ENCODE measurements at regions not wholly inside any gene's neighbourhood (a gene's known extent, or its start where the extent isn't known, plus 50 kb on each side); places are given as distances from the start of the nearest gene placed in this dataset.

- no peaks in the 10 kb centered on the region for H3K4me1 Mint-ChIP-seq (ENCODE audit: low read depth)
- no peak overlapping the region for H3K4me3 Mint-ChIP-seq
- H3K9me3 Mint-ChIP-seq, result no peaks in the 10 kb centered on the region
- no peak overlapping the region for H3K27ac Mint-ChIP-seq
- no peaks in the 10 kb centered on the region for H3K36me3 Mint-ChIP-seq (ENCODE audit: low read depth)
- intact Hi-C loops (cut with micrococcal nuclease), result no loop called here
- H3K27me3 Mint-ChIP-seq, result no peaks in the 10 kb centered on the region
Measured at GRCh38 chr13:50700664-50701305, 142.7 kb downstream of the DLEU7 start.

- H3K9me3 Mint-ChIP-seq, result no peaks in the 10 kb centered on the region
- H3K4me3 Mint-ChIP-seq, result no peak overlapping the region
- H3K4me1 Mint-ChIP-seq (ENCODE audit: low read depth), result peaks cover 5% of the 10 kb centered on the region
- H3K27me3 Mint-ChIP-seq, result no peaks in the 10 kb centered on the region
- intact Hi-C loops (cut with micrococcal nuclease), result no loop called here
- H3K27ac Mint-ChIP-seq, result no peak overlapping the region
- no peaks in the 10 kb centered on the region for H3K36me3 Mint-ChIP-seq (ENCODE audit: low read depth)
Measured at GRCh38 chr13:50701469-50701868, 142.0 kb downstream of the DLEU7 start.

GRCh38 chr13:50706505-50706904, 137.0 kb downstream of the DLEU7 start:
- Mint-ChIP-seq H3K9me3 (no peaks in the 10 kb centered on the region), H3K27me3 (no peaks in the 10 kb centered on the region), H3K4me3 (no peak overlapping the region), H3K27ac (no peak overlapping the region), H3K36me3 (ENCODE audit: low read depth) (no peaks in the 10 kb centered on the region), H3K4me1 (ENCODE audit: low read depth) (peaks cover 19% of the 10 kb centered on the region)
- intact Hi-C loops (cut with micrococcal nuclease), result no loop called here

GRCh38 chr13:50707628-50708027, 135.9 kb downstream of the DLEU7 start:
- H3K27me3 Mint-ChIP-seq, result no peaks in the 10 kb centered on the region
- H3K27ac Mint-ChIP-seq, result no peak overlapping the region
- intact Hi-C loops (cut with micrococcal nuclease), result no loop called here
- H3K4me1 Mint-ChIP-seq (ENCODE audit: low read depth), result peaks cover 22% of the 10 kb centered on the region
- H3K9me3 Mint-ChIP-seq, result no peaks in the 10 kb centered on the region
- no peaks in the 10 kb centered on the region for H3K36me3 Mint-ChIP-seq (ENCODE audit: low read depth)
- no peak overlapping the region for H3K4me3 Mint-ChIP-seq

GRCh38 chr13:50708461-50708860, 135.0 kb downstream of the DLEU7 start:
- no peak overlapping the region for H3K4me3 Mint-ChIP-seq
- no peaks in the 10 kb centered on the region for H3K27me3 Mint-ChIP-seq
- H3K27ac Mint-ChIP-seq, result no peak overlapping the region
- H3K4me1 Mint-ChIP-seq (ENCODE audit: low read depth), result peaks cover 31% of the 10 kb centered on the region
- no peaks in the 10 kb centered on the region for H3K9me3 Mint-ChIP-seq
- intact Hi-C loops (cut with micrococcal nuclease), result no loop called here
- H3K36me3 Mint-ChIP-seq (ENCODE audit: low read depth), result no peaks in the 10 kb centered on the region

GRCh38 chr13:50709058-50709457, 134.4 kb downstream of the DLEU7 start:
- intact Hi-C loops (cut with micrococcal nuclease), result no loop called here
- no peaks in the 10 kb centered on the region for H3K27me3 Mint-ChIP-seq
- no peaks in the 10 kb centered on the region for H3K36me3 Mint-ChIP-seq (ENCODE audit: low read depth)
- no peaks in the 10 kb centered on the region for H3K9me3 Mint-ChIP-seq
- no peak overlapping the region for H3K4me3 Mint-ChIP-seq
- no peak overlapping the region for H3K27ac Mint-ChIP-seq
- peaks cover 37% of the 10 kb centered on the region for H3K4me1 Mint-ChIP-seq (ENCODE audit: low read depth)

GRCh38 chr13:50711131-50711815, 132.2 kb downstream of the DLEU7 start:
- no peaks in the 10 kb centered on the region for H3K9me3 Mint-ChIP-seq
- intact Hi-C loops (cut with micrococcal nuclease), result loop anchor here (5.0 kb wide), 1 partner anchor 74 kb away; no protein-coding TSS in a partner anchor
- no peak overlapping the region for H3K4me3 Mint-ChIP-seq
- no peaks in the 10 kb centered on the region for H3K36me3 Mint-ChIP-seq (ENCODE audit: low read depth)
- H3K27me3 Mint-ChIP-seq, result no peaks in the 10 kb centered on the region
- peak overlapping the region; percentile 77 for H3K27ac Mint-ChIP-seq
- H3K4me1 Mint-ChIP-seq (ENCODE audit: low read depth), result peaks cover 51% of the 10 kb centered on the region

- no peaks in the 10 kb centered on the region for H3K9me3 Mint-ChIP-seq
Measured at GRCh38 chr13:50711996-50712395, 131.5 kb downstream of the DLEU7 start.

GRCh38 chr13:50712456-50712855, 131.0 kb downstream of the DLEU7 start:
- peak overlapping the region; percentile 17 for H3K4me3 Mint-ChIP-seq
- intact Hi-C loops (cut with micrococcal nuclease), result loop anchor here (5.0 kb wide), 1 partner anchor 75 kb away; no protein-coding TSS in a partner anchor
- no peaks in the 10 kb centered on the region for H3K9me3 Mint-ChIP-seq
- H3K4me1 Mint-ChIP-seq (ENCODE audit: low read depth), result peaks cover 51% of the 10 kb centered on the region
- no peaks in the 10 kb centered on the region for H3K36me3 Mint-ChIP-seq (ENCODE audit: low read depth)
- no peaks in the 10 kb centered on the region for H3K27me3 Mint-ChIP-seq
- peak overlapping the region; percentile 77 for H3K27ac Mint-ChIP-seq

More at GRCh38 chr13:50711996-50712395, 131.5 kb downstream of the DLEU7 start:
- H3K4me3 Mint-ChIP-seq, result no peak overlapping the region
- H3K27ac Mint-ChIP-seq, result peak overlapping the region; percentile 77
- H3K27me3 Mint-ChIP-seq, result no peaks in the 10 kb centered on the region
- intact Hi-C loops (cut with micrococcal nuclease), result loop anchor here (5.0 kb wide), 1 partner anchor 75 kb away; no protein-coding TSS in a partner anchor
- H3K36me3 Mint-ChIP-seq (ENCODE audit: low read depth), result no peaks in the 10 kb centered on the region
- peaks cover 51% of the 10 kb centered on the region for H3K4me1 Mint-ChIP-seq (ENCODE audit: low read depth)

- Mint-ChIP-seq H3K27ac (peak overlapping the region; percentile 77), H3K4me3 (no peak overlapping the region), H3K36me3 (ENCODE audit: low read depth) (no peaks in the 10 kb centered on the region), H3K4me1 (ENCODE audit: low read depth) (peaks cover 47% of the 10 kb centered on the region), H3K27me3 (no peaks in the 10 kb centered on the region), H3K9me3 (no peaks in the 10 kb centered on the region)
- intact Hi-C loops (cut with micrococcal nuclease), result loop anchor here (5.0 kb wide), 1 partner anchor 76 kb away; no protein-coding TSS in a partner anchor
Measured at GRCh38 chr13:50712881-50713280, 130.6 kb downstream of the DLEU7 start.

- intact Hi-C loops (cut with micrococcal nuclease), result loop anchor here (5.0 kb wide), 1 partner anchor 76 kb away; no protein-coding TSS in a partner anchor
- peaks cover 39% of the 10 kb centered on the region for H3K4me1 Mint-ChIP-seq (ENCODE audit: low read depth)
- H3K27ac Mint-ChIP-seq, result peak overlapping the region; percentile 83
Measured at GRCh38 chr13:50713523-50714248, 129.8 kb downstream of the DLEU7 start.

GRCh38 chr13:50714891-50715290, 128.6 kb downstream of the DLEU7 start:
- Mint-ChIP-seq H3K27me3 (no peaks in the 10 kb centered on the region), H3K9me3 (no peaks in the 10 kb centered on the region), H3K4me3 (peak overlapping the region; percentile 50), H3K27ac (peak overlapping the region; percentile 83), H3K36me3 (ENCODE audit: low read depth) (no peaks in the 10 kb centered on the region), H3K4me1 (ENCODE audit: low read depth) (peaks cover 38% of the 10 kb centered on the region)
- intact Hi-C loops (cut with micrococcal nuclease), result loop anchor here (5.0 kb wide), 1 partner anchor 78 kb away; no protein-coding TSS in a partner anchor

More at GRCh38 chr13:50713523-50714248, 129.8 kb downstream of the DLEU7 start:
- H3K27me3 Mint-ChIP-seq, result no peaks in the 10 kb centered on the region
- no peaks in the 10 kb centered on the region for H3K36me3 Mint-ChIP-seq (ENCODE audit: low read depth)
- H3K9me3 Mint-ChIP-seq, result no peaks in the 10 kb centered on the region
- peak overlapping the region; percentile 44 for H3K4me3 Mint-ChIP-seq

GRCh38 chr13:50715402-50716146, 127.9 kb downstream of the DLEU7 start:
- intact Hi-C loops (cut with micrococcal nuclease), result no loop called here
- Mint-ChIP-seq H3K4me3 (peak overlapping the region; percentile 50), H3K9me3 (no peaks in the 10 kb centered on the region), H3K27ac (peak overlapping the region; percentile 83), H3K4me1 (ENCODE audit: low read depth) (peaks cover 42% of the 10 kb centered on the region), H3K36me3 (ENCODE audit: low read depth) (no peaks in the 10 kb centered on the region), H3K27me3 (no peaks in the 10 kb centered on the region)

All from dendritic cell treated with granulocyte-macrophage colony-stimulating factor and Interleukin-4, amounts not matched to agents 40 ng/mL and 50 ng/mL, for 4 days (primary cell).